ENCODE measurements at regions not wholly inside any gene's neighbourhood (a gene's known extent, or its start where the extent isn't known, plus 50 kb on each side); places are given as distances from the start of the nearest gene placed in this dataset.

DNA sequence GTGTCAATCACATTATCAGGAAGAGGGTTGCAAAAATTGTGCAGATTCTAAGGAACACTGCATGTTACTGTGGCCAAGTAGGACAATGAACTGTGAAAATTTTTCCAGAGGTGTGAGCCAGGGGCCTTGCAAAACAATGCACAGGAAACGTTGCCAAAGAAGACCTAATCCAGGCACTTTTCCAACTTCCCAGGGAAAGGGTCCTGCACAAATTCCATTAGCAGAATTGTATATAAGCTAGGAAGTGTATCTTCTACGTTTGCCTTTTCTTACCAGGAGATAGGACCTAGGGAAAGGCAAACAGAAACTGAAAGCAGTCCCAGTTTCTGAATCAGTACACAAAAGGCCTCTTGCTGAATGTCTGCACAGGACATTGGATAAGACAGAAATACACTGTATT, 1888.3 kb upstream of the CELF4 start:
- ChIA-PET CTCF (no interaction called here), RAD21 (ENCODE audit: unreplicated experiment) (no interaction called here), POLR2A (no interaction called here), SMC1A (ENCODE audit: uncharacterized antibody, unreplicated experiment) (no interaction called here)
- no peak overlapping the region for H3K9ac ChIP-seq (ENCODE audit: control insufficient read depth, insufficient read depth, low read length)
- no peaks in the 10 kb centered on the region for H3K4me1 ChIP-seq (ENCODE audit: control insufficient read depth, insufficient read depth, low read length)
- ATAC-seq (no peak), DNase-seq (ENCODE audit: low read depth, low spot score) (no peak), FAIRE-seq (no peak)
- no peak overlapping the region for H3K27ac ChIP-seq (ENCODE audit: control insufficient read depth, insufficient read depth)
- H4K20me1 ChIP-seq (ENCODE audit: control insufficient read depth, insufficient read depth) = no peaks in the 10 kb centered on the region
- H2AFZ ChIP-seq (ENCODE audit: control insufficient read depth, low read depth, low read length) = no peak overlapping the region
- no peaks in the 10 kb centered on the region for H3K9me3 ChIP-seq (replicated peaks; ENCODE audit: control insufficient read depth, insufficient read depth, low read length)
- BruUV-seq (replicated peaks) = no TSS peak
- no peak overlapping the region for H3K4me2 ChIP-seq (ENCODE audit: control insufficient read depth, insufficient read depth)
- no peaks in the 10 kb centered on the region for H3K36me3 ChIP-seq (ENCODE audit: control insufficient read depth in 2 of 2, insufficient read depth in 2 of 2, low read length in 1 of 2)
- no peaks in the 10 kb centered on the region for H3K79me2 ChIP-seq (ENCODE audit: control insufficient read depth, insufficient read depth, low read length)
- no peaks in the 10 kb centered on the region for H3K27me3 ChIP-seq (replicated peaks in 1 of 2; ENCODE audit: control insufficient read depth in 2 of 2, insufficient read depth in 2 of 2, low read length in 1 of 2)
- H3K4me3 ChIP-seq = no peak overlapping the region
- intact Hi-C loops (cut with micrococcal nuclease; ENCODE audit: unreplicated experiment) = no loop called here
- 0% methylated on average over 2 of the region's 2 CpGs for WGBS (ENCODE audit: insufficient coverage, insufficient replicate concordance, low lambda C conversion rate, missing lambda C conversion rate)
- in situ Hi-C loops (cut with MboI) = no loop called here
- TF ChIP-seq LARP7 (IDR thresholded peaks at IDR 0.05) (no peak), HDGF (IDR thresholded peaks at IDR 0.05) (no peak), SREBF1 (IDR thresholded peaks at IDR 0.05; ENCODE audit: low read length) (no peak), MEF2B (IDR thresholded peaks at IDR 0.05; ENCODE audit: partially characterized antibody, poor library complexity, severe bottlenecking) (no peak), CHD2 (IDR thresholded peaks at IDR 0.05; ENCODE audit: borderline replicate concordance, low read depth, low read length) (no peak), SMAD5 (IDR thresholded peaks at IDR 0.05; ENCODE audit: low read depth) (no peak), FOXM1 (IDR thresholded peaks at IDR 0.05; ENCODE audit: low read depth, low read length) (no peak), STAT3 (IDR thresholded peaks at IDR 0.05; ENCODE audit: low read depth, low read length) (no peak), TBL1XR1 (IDR thresholded peaks at IDR 0.05; ENCODE audit: low read depth, low read length) (no peak), CREM (IDR thresholded peaks at IDR 0.05; ENCODE audit: low read depth) (no peak)
- TF ChIP-seq, protein P1, sequence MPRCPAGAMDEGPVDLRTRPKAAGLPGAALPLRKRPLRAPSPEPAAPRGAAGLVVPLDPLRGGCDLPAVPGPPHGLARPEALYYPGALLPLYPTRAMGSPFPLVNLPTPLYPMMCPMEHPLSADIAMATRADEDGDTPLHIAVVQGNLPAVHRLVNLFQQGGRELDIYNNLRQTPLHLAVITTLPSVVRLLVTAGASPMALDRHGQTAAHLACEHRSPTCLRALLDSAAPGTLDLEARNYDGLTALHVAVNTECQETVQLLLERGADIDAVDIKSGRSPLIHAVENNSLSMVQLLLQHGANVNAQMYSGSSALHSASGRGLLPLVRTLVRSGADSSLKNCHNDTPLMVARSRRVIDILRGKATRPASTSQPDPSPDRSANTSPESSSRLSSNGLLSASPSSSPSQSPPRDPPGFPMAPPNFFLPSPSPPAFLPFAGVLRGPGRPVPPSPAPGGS (IDR thresholded peaks at IDR 0.05; ENCODE audit: borderline replicate concordance, insufficient read depth, low read depth, low read length, poor library complexity, severe bottlenecking) = no peak
- TF ChIP-seq, protein P2, sequence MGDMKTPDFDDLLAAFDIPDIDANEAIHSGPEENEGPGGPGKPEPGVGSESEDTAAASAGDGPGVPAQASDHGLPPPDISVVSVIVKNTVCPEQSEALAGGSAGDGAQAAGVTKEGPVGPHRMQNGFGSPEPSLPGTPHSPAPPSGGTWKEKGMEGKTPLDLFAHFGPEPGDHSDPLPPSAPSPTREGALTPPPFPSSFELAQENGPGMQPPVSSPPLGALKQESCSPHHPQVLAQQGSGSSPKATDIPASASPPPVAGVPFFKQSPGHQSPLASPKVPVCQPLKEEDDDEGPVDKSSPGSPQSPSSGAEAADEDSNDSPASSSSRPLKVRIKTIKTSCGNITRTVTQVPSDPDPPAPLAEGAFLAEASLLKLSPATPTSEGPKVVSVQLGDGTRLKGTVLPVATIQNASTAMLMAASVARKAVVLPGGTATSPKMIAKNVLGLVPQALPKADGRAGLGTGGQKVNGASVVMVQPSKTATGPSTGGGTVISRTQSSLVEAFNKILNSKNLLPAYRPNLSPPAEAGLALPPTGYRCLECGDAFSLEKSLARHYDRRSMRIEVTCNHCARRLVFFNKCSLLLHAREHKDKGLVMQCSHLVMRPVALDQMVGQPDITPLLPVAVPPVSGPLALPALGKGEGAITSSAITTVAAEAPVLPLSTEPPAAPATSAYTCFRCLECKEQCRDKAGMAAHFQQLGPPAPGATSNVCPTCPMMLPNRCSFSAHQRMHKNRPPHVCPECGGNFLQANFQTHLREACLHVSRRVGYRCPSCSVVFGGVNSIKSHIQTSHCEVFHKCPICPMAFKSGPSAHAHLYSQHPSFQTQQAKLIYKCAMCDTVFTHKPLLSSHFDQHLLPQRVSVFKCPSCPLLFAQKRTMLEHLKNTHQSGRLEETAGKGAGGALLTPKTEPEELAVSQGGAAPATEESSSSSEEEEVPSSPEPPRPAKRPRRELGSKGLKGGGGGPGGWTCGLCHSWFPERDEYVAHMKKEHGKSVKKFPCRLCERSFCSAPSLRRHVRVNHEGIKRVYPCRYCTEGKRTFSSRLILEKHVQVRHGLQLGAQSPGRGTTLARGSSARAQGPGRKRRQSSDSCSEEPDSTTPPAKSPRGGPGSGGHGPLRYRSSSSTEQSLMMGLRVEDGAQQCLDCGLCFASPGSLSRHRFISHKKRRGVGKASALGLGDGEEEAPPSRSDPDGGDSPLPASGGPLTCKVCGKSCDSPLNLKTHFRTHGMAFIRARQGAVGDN (IDR thresholded peaks at IDR 0.05) = no peak

Measured in GM12878 (cell line).